Endothelial cell (in vitro differentiated cells): ENCODE measurements at regions not wholly inside any gene's neighbourhood (a gene's known extent, or its start where the extent isn't known, plus 50 kb on each side); places are given as distances from the start of the nearest gene placed in this dataset.

Source experiments
- DNase-seq: peaks from one replicate; pipeline ENCODE4 v3.0.0; 2021; ENCODE audit warnings: low spot score
- H3K27ac Mint-ChIP-seq: one replicate; pipeline ENCODE4 v1.8.0; 2021; ENCODE audit warnings: mixed read lengths, inconsistent platforms; ENCODE audit not compliant: unreplicated experiment
- H3K27me3 Mint-ChIP-seq: one replicate; pipeline ENCODE4 v1.8.0; 2021; ENCODE audit warnings: mild to moderate bottlenecking, moderate library complexity, mixed read lengths, inconsistent platforms; ENCODE audit not compliant: unreplicated experiment
- H3K36me3 Mint-ChIP-seq: one replicate; pipeline ENCODE4 v1.8.0; 2021; ENCODE audit warnings: mild to moderate bottlenecking, low read depth, mixed read lengths, inconsistent platforms; ENCODE audit not compliant: unreplicated experiment
- H3K4me1 Mint-ChIP-seq: one replicate; pipeline ENCODE4 v1.8.0; 2021; ENCODE audit warnings: mild to moderate bottlenecking, mixed read lengths, inconsistent platforms; ENCODE audit not compliant: unreplicated experiment
- H3K4me3 Mint-ChIP-seq: one replicate; pipeline ENCODE4 v1.8.0; 2021; ENCODE audit warnings: mild to moderate bottlenecking, mixed read lengths, inconsistent platforms; ENCODE audit not compliant: unreplicated experiment
- H3K9me3 Mint-ChIP-seq: one replicate; pipeline ENCODE4 v1.8.0; 2021; ENCODE audit warnings: mixed read lengths, inconsistent platforms; ENCODE audit not compliant: unreplicated experiment
- CTCF ChIP-seq: fragments of 200-600 bp; sonication (generic); IDR thresholded peaks from one replicate; pipeline ENCODE4 v1.5.0; 2021; ENCODE audit warnings: antibody characterized with exemption; ENCODE audit not compliant: unreplicated experiment

DNA sequence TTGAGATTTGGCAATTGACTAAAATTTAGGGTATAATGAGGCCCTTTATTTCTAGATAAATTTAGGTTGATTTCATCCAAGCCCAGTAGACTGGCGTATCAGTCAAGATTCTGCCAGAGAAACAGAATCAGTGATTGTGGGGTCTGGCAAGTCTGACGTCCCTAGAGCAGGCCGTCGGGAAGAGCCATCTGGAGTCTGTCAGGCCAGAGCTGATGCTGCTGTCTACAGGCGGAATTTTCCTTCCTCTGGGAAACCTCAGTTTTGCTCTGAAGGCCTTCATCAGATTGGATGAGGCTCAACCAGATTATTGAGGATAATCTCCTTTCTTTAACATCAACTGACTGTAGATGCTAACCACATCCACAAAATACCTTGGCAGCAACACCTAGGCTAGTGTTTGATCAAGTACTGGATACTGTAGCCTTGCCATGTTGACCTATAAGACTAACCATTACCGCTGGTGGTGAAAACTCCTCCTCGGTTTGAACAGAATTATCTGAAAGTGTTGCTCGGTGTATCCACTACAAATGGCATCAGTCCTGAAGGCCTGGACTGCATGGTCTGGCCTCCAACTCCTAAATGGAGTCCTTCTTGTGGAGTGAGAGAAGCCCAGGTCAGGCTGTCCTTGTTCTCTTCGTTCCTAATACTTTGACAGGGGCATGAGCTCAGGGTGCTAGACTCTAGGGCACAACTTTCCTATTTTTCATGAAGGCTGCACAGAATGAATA, 83.2 kb upstream of the ANKH start:
- Mint-ChIP-seq H3K27ac (no peak overlapping the region), H3K36me3 (no peaks in the 10 kb centered on the region), H3K4me1 (no peaks in the 10 kb centered on the region), H3K27me3 (no peaks in the 10 kb centered on the region), H3K9me3 (no peaks in the 10 kb centered on the region), H3K4me3 (no peak overlapping the region)
- no peak for TF ChIP-seq CTCF
- no peak for DNase-seq

GRCh38 chr5:14954216-14954615, 82.6 kb upstream of the ANKH start:
- H3K4me1 Mint-ChIP-seq, result no peaks in the 10 kb centered on the region
- H3K4me3 Mint-ChIP-seq, result no peak overlapping the region
- no peak overlapping the region for H3K27ac Mint-ChIP-seq
- no peak for TF ChIP-seq CTCF
- no peaks in the 10 kb centered on the region for H3K9me3 Mint-ChIP-seq
- no peak for DNase-seq
- H3K36me3 Mint-ChIP-seq, result no peaks in the 10 kb centered on the region
- H3K27me3 Mint-ChIP-seq, result no peaks in the 10 kb centered on the region

- no peaks in the 10 kb centered on the region for H3K9me3 Mint-ChIP-seq
- H3K27ac Mint-ChIP-seq, result no peak overlapping the region
- DNase-seq, result no peak
- H3K27me3 Mint-ChIP-seq, result no peaks in the 10 kb centered on the region
- H3K4me3 Mint-ChIP-seq, result no peak overlapping the region
- no peak for TF ChIP-seq CTCF
- H3K36me3 Mint-ChIP-seq, result no peaks in the 10 kb centered on the region
- H3K4me1 Mint-ChIP-seq, result no peaks in the 10 kb centered on the region
Measured at GRCh38 chr5:14953075-14953607, 81.6 kb upstream of the ANKH start.

- H3K9me3 Mint-ChIP-seq, result no peaks in the 10 kb centered on the region
Measured at GRCh38 chr5:14948383-14948782, 76.8 kb upstream of the ANKH start.

More at GRCh38 chr5:14948383-14948782, 76.8 kb upstream of the ANKH start:
- no peaks in the 10 kb centered on the region for H3K36me3 Mint-ChIP-seq
- no peak for TF ChIP-seq CTCF
- H3K27ac Mint-ChIP-seq, result no peak overlapping the region
- H3K4me1 Mint-ChIP-seq, result peaks cover 2% of the 10 kb centered on the region
- H3K27me3 Mint-ChIP-seq, result no peaks in the 10 kb centered on the region
- no peak for DNase-seq
- H3K4me3 Mint-ChIP-seq, result no peak overlapping the region
